SU-DHL-6 (cell line): ENCODE measurements at regions not wholly inside any gene's neighbourhood (a gene's known extent, or its start where the extent isn't known, plus 50 kb on each side); places are given as distances from the start of the nearest gene placed in this dataset.

Source experiments
- H2AFZ ChIP-seq: fragments of 200-600 bp; sonication (generic); 2 replicates; pipeline ENCODE4 v1.6.1; 2014; ENCODE audit warnings: low read depth, mild to moderate bottlenecking, moderate library complexity, mixed read lengths, antibody characterized with exemption, low read length; ENCODE audit not compliant: severe bottlenecking
- H3F3A ChIP-seq: fragments of 200-600 bp; shearing (Covaris generic); 2 replicates; pipeline ENCODE4 v1.6.0; 2016; ENCODE audit warnings: antibody characterized with exemption, mild to moderate bottlenecking; ENCODE audit not compliant: insufficient read depth
- H3K27ac ChIP-seq: fragments of 200-600 bp; sonication (generic); 2 replicates; pipeline ENCODE4 v1.5.1; 2016; ENCODE audit warnings: low read depth, mild to moderate bottlenecking, low read length, moderate library complexity, mixed read lengths
- H3K27me3 ChIP-seq: fragments of 200-600 bp; sonication (generic), shearing (Covaris generic); 2 replicates; pipeline ENCODE4 v1.6.0; 2014; ENCODE audit warnings: mild to moderate bottlenecking, low read length
- H3K36me3 ChIP-seq: fragments of 200-600 bp; sonication (generic); 2 replicates; pipeline ENCODE4 v1.6.1; 2014; ENCODE audit warnings: mild to moderate bottlenecking, low read length, mixed read lengths
- H3K4me2 ChIP-seq: fragments of 300-600, 200-600 bp; shearing (Covaris generic), sonication (generic); 2 replicates; pipeline ENCODE4 v1.6.0; 2014; ENCODE audit warnings: low read length, low read depth, mild to moderate bottlenecking; ENCODE audit not compliant: poor library complexity, severe bottlenecking
- H3K4me3 ChIP-seq: fragments of 200-600 bp; sonication (generic); 2 replicates; pipeline ENCODE4 v1.5.1; 2014; ENCODE audit warnings: antibody characterized with exemption, low read length, mild to moderate bottlenecking, mixed read lengths; ENCODE audit not compliant: insufficient read depth, poor library complexity, severe bottlenecking
- H3K79me2 ChIP-seq: fragments of 200-600 bp; sonication (generic); 2 replicates; pipeline ENCODE4 v1.6.1; 2014; ENCODE audit warnings: mild to moderate bottlenecking, low read length, moderate library complexity; ENCODE audit not compliant: insufficient read depth
- H3K9ac ChIP-seq: fragments of 200-600 bp; sonication (generic); 2 replicates; pipeline ENCODE4 v1.7.0; 2014; ENCODE audit warnings: mild to moderate bottlenecking, low read length
- H3K9me2 ChIP-seq: fragments of 200-600 bp; sonication (generic); replicated peaks from 2 replicates; pipeline ENCODE4 v1.6.1; 2014; ENCODE audit warnings: low read length; ENCODE audit not compliant: insufficient read depth
- H3K9me3 ChIP-seq: fragments of 200-600 bp; sonication (generic); 2 replicates; pipeline ENCODE4 v1.6.1; 2014; ENCODE audit warnings: low read length, mixed read lengths; ENCODE audit not compliant: insufficient read depth
- H4K20me1 ChIP-seq: fragments of 200-600 bp; sonication (generic); 2 replicates; pipeline ENCODE4 v1.6.1; 2014; ENCODE audit warnings: low read depth, mild to moderate bottlenecking, antibody characterized with exemption, low read length, moderate library complexity, mixed read lengths
- EZH2phosphoT487 ChIP-seq: fragments of 200-600 bp; sonication (generic), shearing (Covaris generic); conservative IDR thresholded peaks from 2 replicates; pipeline ENCODE4 v1.6.1; 2018; ENCODE audit warnings: mild to moderate bottlenecking, antibody characterized with exemption, low read length, moderate library complexity, mixed read lengths
- TF ChIP-seq, protein P1 (sequence below): fragments of 200-600 bp; sonication (generic); IDR thresholded peaks from one replicate; pipeline ENCODE4 v1.5.1; 2017; ENCODE audit warnings: antibody characterized with exemption, mild to moderate bottlenecking, low read length, moderate library complexity; ENCODE audit not compliant: insufficient read depth, poor library complexity, severe bottlenecking

DNA sequence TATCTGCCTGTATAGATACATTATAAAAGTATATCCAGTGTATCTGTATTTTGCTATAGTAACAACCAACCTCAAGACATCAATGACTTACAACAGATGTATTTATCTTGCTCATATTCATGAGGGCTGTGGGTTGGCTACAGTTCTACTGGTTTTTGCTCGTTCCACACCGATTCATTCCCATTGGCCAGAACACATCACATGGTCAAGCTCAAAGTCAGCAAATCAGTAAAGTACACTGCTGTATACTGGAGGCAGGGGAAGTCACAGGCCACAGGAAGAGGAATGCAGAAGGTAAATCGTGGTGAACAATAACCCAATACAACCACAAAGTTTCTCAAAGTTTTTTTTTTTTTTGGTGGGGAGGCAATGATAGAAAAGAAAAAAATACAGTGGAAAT, 180.0 kb upstream of the CDKN3 start:
- TF ChIP-seq, protein P1, sequence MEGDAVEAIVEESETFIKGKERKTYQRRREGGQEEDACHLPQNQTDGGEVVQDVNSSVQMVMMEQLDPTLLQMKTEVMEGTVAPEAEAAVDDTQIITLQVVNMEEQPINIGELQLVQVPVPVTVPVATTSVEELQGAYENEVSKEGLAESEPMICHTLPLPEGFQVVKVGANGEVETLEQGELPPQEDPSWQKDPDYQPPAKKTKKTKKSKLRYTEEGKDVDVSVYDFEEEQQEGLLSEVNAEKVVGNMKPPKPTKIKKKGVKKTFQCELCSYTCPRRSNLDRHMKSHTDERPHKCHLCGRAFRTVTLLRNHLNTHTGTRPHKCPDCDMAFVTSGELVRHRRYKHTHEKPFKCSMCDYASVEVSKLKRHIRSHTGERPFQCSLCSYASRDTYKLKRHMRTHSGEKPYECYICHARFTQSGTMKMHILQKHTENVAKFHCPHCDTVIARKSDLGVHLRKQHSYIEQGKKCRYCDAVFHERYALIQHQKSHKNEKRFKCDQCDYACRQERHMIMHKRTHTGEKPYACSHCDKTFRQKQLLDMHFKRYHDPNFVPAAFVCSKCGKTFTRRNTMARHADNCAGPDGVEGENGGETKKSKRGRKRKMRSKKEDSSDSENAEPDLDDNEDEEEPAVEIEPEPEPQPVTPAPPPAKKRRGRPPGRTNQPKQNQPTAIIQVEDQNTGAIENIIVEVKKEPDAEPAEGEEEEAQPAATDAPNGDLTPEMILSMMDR: no peak
- no peak for TF ChIP-seq EZH2phosphoT487

DNA sequence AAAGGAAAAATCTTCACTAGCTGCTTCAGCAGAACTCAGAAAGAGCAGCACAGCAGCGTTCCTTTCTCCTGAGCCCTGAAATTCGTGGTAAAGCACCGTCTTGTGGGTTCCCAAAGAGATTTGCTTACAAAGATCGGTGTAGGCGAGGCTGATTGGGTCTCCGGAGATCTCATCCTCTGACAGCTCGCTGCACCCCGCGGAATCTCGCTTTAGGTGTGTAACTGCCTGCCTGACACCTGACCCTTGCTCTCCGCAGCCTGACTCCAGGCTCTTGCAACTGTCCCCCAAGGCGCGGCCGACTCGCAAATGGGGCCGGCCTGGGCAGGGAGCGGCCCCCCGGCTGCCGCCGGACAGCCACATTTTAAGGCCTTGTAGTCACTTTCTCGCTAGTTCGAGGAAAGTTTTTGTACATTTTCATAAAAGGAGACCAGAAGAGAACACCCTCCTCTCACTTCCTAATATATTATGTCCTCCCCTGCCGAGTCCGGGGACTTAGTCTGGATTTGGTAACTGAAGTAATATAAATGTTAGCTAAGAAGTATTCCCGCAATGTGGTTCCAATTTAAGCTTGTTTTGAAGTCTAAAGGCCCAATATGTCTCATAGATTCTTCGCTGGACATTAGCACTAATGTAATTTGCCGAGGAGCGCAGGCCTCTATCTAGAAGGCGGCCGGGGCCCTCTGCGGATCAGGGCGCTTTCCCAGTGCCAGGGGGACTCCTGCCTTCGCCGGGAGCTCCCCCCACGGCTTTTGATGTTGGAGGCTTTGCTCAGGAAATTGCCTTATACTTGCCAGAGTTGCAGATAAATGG, 177.3 kb upstream of the CDKN3 start:
- Histone ChIP-seq H3K79me2 (no peaks in the 10 kb centered on the region), H3F3A (no peaks in the 10 kb centered on the region), H3K27me3 (no peaks in the 10 kb centered on the region), H3K9me2 (no peaks in the 10 kb centered on the region), H4K20me1 (no peaks in the 10 kb centered on the region), H2AFZ (no peak overlapping the region), H3K9ac (no peak overlapping the region), H3K9me3 (no peaks in the 10 kb centered on the region), H3K27ac (no peak overlapping the region), H3K4me2 (no peak overlapping the region), H3K4me3 (no peak overlapping the region), H3K36me3 (no peaks in the 10 kb centered on the region)
- TF ChIP-seq EZH2phosphoT487: no peak
- TF ChIP-seq, protein P1: no peak

More for the DNA sequence above, 180.0 kb upstream of the CDKN3 start:
- H3K79me2 ChIP-seq: no peaks in the 10 kb centered on the region
- H3K4me3 ChIP-seq: no peak overlapping the region
- no peak overlapping the region for H2AFZ ChIP-seq
- no peaks in the 10 kb centered on the region for H3K36me3 ChIP-seq
- H3K9ac ChIP-seq: no peak overlapping the region
- H3K9me2 ChIP-seq: no peaks in the 10 kb centered on the region
- no peaks in the 10 kb centered on the region for H3K9me3 ChIP-seq
- no peak overlapping the region for H3K4me2 ChIP-seq
- no peak overlapping the region for H3K27ac ChIP-seq
- H3F3A ChIP-seq: no peaks in the 10 kb centered on the region
- no peaks in the 10 kb centered on the region for H3K27me3 ChIP-seq
- H4K20me1 ChIP-seq: no peaks in the 10 kb centered on the region

DNA sequence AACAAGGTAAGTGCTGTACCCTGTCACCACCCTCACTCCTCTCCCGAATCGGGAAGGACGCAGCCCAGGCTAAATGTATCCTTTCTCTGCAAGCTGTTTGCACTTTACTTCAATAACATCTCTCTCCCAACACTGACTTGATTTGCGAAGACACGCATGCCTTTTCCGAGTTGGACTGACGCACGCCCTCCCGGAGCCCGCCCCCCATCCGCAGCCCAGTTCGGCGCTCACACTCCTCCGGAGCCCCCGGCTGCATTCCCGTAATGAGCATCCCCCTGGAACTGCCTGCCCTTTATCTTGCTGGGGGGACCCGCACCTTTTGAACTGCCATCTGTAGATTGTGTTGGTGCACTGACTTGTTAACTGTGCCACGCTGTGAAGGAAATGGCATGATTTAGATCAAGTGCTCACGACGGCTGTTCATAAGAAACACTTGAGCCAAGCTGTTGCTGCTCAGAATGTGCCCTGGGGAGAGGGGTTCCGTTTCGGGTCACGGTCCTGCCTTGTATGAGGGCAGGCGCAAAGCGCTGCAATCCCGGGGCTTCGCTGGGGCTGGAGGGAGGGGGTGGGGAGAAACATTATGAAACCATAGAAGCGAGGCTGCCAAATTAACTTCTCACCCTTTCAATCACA, 176.6 kb upstream of the CDKN3 start:
- no peaks in the 10 kb centered on the region for H3K36me3 ChIP-seq
- no peaks in the 10 kb centered on the region for H3F3A ChIP-seq
- no peak for TF ChIP-seq EZH2phosphoT487
- TF ChIP-seq, protein P1: no peak
- H3K9me3 ChIP-seq: no peaks in the 10 kb centered on the region
- no peaks in the 10 kb centered on the region for H4K20me1 ChIP-seq
- H3K27me3 ChIP-seq: no peaks in the 10 kb centered on the region
- no peak overlapping the region for H3K27ac ChIP-seq
- H3K4me3 ChIP-seq: no peak overlapping the region
- H3K79me2 ChIP-seq: no peaks in the 10 kb centered on the region
- H2AFZ ChIP-seq: no peak overlapping the region
- H3K4me2 ChIP-seq: no peak overlapping the region
- H3K9ac ChIP-seq: no peak overlapping the region
- no peaks in the 10 kb centered on the region for H3K9me2 ChIP-seq
